NCI-H748 treated with DMSO at 0.1 percent for 48 hours (cell line): ENCODE measurements at regions not wholly inside any gene's neighbourhood (a gene's known extent, or its start where the extent isn't known, plus 50 kb on each side); places are given as distances from the start of the nearest gene placed in this dataset.
A peak's percentile ranks its signal among the peaks of the same experiment; 100 is the strongest.

ENCODE experiments used
- DNase-seq: peaks from one replicate; lab custom pipeline; 2025; lab: John Stamatoyannopoulos, UW

GRCh38 chr14:98498019-98498885, 773.7 kb downstream of the BCL11B start:
- no peak for DNase-seq

DNA sequence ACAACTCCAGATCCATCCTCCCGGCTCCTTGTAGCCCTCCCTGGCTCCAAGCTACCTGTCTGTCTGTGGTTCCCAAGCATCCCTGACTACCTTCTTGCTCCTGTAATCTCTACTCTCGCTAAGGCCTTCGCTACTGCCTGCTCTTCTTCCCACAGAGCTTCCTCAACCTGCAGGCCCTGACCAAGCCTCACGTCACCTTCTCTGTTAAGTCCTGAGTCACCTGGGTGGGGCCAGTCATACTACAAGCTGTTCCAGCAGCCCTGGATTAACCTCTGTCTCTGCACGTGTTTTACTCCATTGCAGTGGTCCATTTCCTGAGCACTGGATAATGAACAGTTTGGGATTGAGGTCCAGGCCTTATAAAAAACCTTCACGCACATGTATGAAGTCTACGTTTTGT, 770.7 kb downstream of the BCL11B start:
- DNase-seq = no peak

- no peak for DNase-seq
These were observed 770.2 kb downstream of the BCL11B start for GRCh38 chr14:98501836-98502235.

DNA sequence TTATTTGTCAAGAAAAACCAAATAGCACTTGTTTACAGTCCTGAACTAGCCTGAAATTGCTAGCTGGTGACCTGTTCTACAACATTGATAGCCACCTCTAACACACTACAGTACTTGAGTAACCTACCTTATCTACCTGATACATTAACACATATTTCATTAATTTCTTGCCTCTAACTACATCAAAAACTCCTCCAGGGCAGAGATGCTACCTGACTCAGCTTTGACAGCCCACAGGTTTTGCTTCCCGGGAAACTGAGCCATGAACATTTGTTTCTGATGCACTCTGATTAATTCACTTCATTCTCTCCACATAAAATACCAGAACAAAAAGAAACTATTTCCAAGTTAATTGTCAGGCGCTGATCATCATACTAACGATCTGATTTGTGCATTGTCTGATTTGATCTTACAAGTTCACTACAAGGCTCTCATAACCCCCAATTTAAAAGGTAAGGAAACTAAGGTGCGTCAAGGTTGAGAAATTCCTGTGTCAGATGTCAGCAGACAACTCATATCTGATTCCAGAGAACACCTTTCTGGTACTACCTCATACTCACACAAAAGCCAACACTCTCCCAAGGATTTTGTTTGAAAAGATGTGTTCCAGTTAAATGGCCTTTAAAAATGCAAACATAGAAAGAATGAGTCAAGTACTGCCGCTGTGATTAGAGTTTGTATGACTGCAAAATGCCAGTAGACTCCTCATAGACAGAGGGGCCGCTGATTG, 768.7 kb downstream of the BCL11B start:
- DNase-seq = no peak

- DNase-seq = no peak
These were observed 764.7 kb downstream of the BCL11B start for GRCh38 chr14:98507264-98507663.

DNA sequence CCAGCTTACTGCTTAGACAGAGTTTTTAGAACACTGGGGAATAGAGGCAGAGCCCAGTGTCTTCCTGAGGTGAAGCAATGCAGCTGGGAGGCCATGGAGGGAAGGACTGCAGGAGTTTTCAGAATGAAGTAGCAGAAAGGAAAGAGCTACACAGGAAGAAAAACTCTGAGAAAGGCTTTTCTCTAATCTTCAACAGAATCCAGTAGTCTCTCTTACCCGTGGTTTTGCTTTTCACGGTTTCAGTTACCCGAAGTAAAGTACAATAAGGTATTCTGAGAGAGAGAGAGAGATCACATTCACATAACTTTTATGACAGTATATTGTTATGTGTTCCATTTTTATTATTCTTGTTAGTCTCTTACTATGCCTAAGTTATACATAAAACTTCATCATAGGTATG, 761.6 kb downstream of the BCL11B start:
- no peak for DNase-seq

- DNase-seq = no peak
These were observed 759.3 kb downstream of the BCL11B start for GRCh38 chr14:98512501-98513251.

GRCh38 chr14:98513558-98513957, 758.4 kb downstream of the BCL11B start:
- DNase-seq = no peak

GRCh38 chr14:98514016-98514415, 758.0 kb downstream of the BCL11B start:
- peak; percentile 86 for DNase-seq

- no peak for DNase-seq
These were observed 735.7 kb downstream of the BCL11B start for GRCh38 chr14:98536256-98536655.

DNA sequence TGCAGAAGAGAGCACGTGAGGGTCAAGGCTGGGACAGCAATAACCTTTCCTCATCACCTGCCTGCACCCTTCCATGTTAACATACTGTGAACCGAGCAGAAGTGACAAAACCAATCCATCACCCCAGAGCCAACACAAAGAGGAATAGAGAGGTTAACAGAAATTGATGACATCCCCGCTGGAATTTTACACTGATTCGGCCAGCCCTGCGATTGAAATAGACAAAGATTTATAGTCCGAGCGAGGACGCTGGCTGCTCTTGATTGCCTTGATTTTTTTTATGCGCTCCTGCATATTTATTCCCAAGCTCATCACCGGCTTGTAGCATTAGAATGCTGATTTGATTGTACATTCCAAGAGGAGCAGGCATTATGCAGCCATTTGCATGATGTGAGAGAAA, 729.7 kb downstream of the BCL11B start:
- DNase-seq = no peak

DNA sequence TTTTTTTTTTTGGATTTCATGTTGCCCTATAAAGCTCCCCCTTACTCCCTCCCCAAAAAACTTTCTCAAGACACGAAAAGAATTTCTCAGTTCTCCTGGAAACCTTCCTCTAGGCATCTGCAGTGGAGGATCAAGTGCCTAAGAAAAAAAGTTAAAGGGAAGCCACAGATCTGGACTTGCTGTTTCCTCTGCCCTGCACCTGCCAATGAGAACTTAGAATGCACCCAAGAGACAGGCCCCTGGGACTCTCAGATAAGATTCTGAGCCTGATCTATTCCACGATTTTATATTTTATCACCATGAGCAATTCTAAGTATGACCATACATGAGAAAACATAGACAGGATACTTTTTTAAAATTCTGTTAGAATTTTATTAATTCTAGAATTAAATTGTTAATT, 728.9 kb downstream of the BCL11B start:
- no peak for DNase-seq

DNA sequence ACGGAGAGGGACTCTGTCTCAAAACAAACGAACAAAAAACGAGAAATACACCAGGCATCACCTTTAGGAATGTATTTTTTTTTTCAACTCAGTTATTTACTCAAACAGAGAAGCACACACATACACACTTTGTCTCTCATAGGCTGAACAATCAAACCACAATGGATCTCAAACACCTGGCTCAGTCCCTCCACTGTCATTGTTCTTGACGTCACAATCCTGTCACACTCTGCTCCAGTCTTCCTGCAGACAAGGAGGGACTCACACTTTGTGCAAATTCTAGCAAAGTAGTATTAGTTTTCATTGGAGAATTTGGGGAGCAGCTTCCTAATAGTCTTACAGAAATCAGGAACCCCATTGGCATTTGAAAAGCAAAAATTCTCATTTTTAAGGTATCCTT, 727.8 kb downstream of the BCL11B start:
- peak; percentile 50 for DNase-seq

- no peak for DNase-seq
These were observed 726.8 kb downstream of the BCL11B start for GRCh38 chr14:98545181-98545580.

DNA sequence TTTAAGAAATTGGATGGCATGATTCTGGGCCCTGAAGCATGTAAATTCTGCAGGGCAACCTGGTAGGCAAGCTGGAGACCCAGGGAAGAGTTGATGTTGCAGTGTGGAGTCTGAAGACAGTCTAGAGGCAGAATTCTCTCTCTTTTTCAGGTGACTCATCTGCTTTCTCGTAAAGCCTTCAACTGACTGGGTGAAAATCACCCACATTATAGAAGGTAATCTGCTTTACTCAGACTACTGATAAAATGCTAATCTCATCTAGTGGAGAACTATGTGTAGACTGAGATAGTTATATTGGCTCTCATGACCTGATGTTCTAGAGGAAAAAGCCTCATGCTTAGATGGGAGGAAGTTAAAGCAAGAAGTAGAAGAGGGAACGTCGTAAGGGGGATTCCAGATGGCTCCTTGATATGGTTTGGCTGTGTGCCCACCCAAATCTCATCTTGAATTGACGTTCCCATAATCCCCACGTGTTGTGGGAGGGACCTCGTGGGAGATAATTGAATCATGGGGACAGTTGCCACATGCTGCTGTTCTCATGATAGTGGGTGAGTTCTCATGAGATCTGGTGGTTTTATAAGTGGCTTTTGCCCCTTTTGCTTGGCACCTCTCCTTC, 723.8 kb downstream of the BCL11B start:
- no peak for DNase-seq

DNA sequence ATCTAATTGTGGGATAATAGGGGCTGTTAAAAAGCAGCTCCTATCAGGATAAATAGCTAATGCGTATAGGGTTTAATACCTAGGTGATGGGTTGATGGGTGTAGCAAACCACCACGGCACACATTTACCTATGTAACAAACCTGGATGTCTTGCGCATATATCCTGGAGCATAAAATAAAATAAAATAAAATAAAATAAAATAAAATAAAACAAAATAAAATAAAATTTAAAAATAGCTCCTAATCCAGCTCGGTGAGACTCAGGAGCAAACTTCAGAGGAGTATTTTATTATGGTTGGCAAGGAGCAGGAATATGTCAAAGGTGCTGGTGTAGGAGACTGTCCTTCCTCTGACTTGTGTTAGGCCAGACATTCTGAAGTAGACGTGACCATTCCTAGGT, 721.0 kb downstream of the BCL11B start:
- DNase-seq = no peak

DNA sequence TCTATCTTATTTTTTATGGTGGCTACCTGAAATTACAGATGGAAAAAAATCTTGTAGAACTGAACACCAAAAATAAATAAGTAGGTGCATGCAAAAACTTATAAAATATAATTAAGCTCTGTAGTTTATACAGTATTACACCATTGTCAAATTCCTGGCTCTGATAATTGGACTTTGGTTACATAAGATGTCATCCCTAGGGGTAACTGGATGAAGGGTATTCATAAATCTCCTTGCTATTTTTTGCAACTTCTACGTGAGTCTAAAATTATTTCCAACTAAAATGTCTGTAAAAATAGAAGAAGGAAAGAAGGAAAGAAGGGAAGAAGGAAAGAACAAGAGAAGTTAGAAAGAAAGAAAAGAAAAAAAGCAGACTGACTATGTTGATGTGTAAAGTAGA, 716.6 kb downstream of the BCL11B start:
- DNase-seq = no peak

- no peak for DNase-seq
These were observed 708.0 kb downstream of the BCL11B start for GRCh38 chr14:98564006-98564405.

DNA sequence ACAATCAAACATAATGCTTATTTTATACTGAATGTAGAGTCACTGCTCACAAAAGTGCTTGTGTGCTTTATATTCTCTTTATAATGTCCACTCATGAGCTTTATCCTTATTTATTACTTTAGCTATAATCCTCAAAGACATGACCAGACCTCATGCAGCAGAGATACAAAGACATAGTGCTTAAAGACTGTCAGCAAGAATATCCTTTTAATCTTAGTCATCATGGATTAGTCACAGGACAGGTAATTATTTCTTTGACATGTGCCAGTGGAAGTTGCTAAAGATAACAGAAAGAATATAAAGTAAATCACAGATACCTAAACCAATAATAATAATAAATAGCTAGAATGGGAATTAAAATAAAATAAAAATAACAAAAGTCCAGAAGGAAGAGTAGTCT, 707.5 kb downstream of the BCL11B start:
- DNase-seq = no peak

- no peak for DNase-seq
These were observed 700.9 kb downstream of the BCL11B start for GRCh38 chr14:98571104-98571503.

- no peak for DNase-seq
These were observed 698.9 kb downstream of the BCL11B start for GRCh38 chr14:98573082-98573481.

- no peak for DNase-seq
These were observed 695.5 kb downstream of the BCL11B start for GRCh38 chr14:98576463-98576862.
